GM12878 (cell line): ENCODE measurements at regions not wholly inside any gene's neighbourhood (a gene's known extent, or its start where the extent isn't known, plus 50 kb on each side); places are given as distances from the start of the nearest gene placed in this dataset.

ENCODE experiments used
- ATAC-seq: fragments of 200-7000 bp; cut with Tn5 transposase; 3 replicates; pipeline ENCODE4 v1.9.1; 2020; ENCODE audit warnings: mild to moderate bottlenecking, moderate library complexity
- BruUV-seq: library from RNA; stranded (reverse); fragments of 400-500 nt; replicated peaks from 2 replicates; lab custom pipeline; 2021; lab: Mats Ljungman, UMichigan
- CTCF ChIA-PET: fragments of 300-600 bp; sonication (Branson Sonifier 250); formaldehyde crosslinking; extraction: SDS; loops from one replicate; lab custom pipeline; 2021; ENCODE audit warnings: inconsistent platforms; lab: Yijun Ruan, JAX
- POLR2A ChIA-PET: fragments of 350-600 bp; formaldehyde crosslinking; extraction: SDS; loops from one replicate; lab custom pipeline; 2021; ENCODE audit warnings: inconsistent platforms; lab: Charles Lee
- RAD21 ChIA-PET: fragments of 300-600 bp; sonication (Branson Sonifier 250); formaldehyde crosslinking; loops from one replicate; lab custom pipeline; 2023; ENCODE audit warnings: antibody characterized with exemption; ENCODE audit not compliant: unreplicated experiment; lab: Charles Lee
- SMC1A ChIA-PET: fragments of 300-600 bp; sonication (Branson Sonifier 250); formaldehyde crosslinking; loops from one replicate; lab custom pipeline; 2023; ENCODE audit not compliant: unreplicated experiment, uncharacterized antibody; lab: Charles Lee
- DNase-seq: peaks from one replicate; pipeline ENCODE4 v3.0.0-alpha.2; 2011; ENCODE audit warnings: low read depth, low spot score
- FAIRE-seq: peaks from 3 replicates; lab custom pipeline; 2011; peaks lifted over from hg19 to GRCh38; lab: Jason Lieb, UNC
- H2AFZ ChIP-seq: 2 replicates; pipeline ENCODE4 v1.6.0; 2011; ENCODE audit warnings: low read depth, low read length, control low read depth; ENCODE audit not compliant: control insufficient read depth
- H3K27ac ChIP-seq: 2 replicates; pipeline ENCODE4 v1.5.1; 2011; ENCODE audit warnings: control low read depth; ENCODE audit not compliant: control insufficient read depth, insufficient read depth
- H3K27me3 ChIP-seq, 2 experiments: replicated peaks in 1 of 2; 2 replicates each; pipeline versions ENCODE4 v1.6.0 to v1.6.1; 2011; ENCODE audit warnings: low read length in 1 of 2; ENCODE audit not compliant: control insufficient read depth in 2 of 2, insufficient read depth in 2 of 2
- H3K36me3 ChIP-seq, 2 experiments: 2 replicates each; pipeline ENCODE4 v1.5.1; 2011; ENCODE audit warnings: low read length in 1 of 2; ENCODE audit not compliant: control insufficient read depth in 2 of 2, insufficient read depth in 2 of 2
- H3K4me1 ChIP-seq: 2 replicates; pipeline ENCODE4 v1.6.1; 2011; ENCODE audit warnings: mild to moderate bottlenecking, low read length, moderate library complexity, mixed read lengths; ENCODE audit not compliant: control insufficient read depth, insufficient read depth
- H3K4me2 ChIP-seq: 2 replicates; pipeline ENCODE4 v1.6.0; 2011; ENCODE audit warnings: control low read depth; ENCODE audit not compliant: control insufficient read depth, insufficient read depth
- H3K4me3 ChIP-seq: fragments of 200-600 bp; sonication (generic); 2 replicates; pipeline ENCODE4 v1.5.1; 2016
- H3K79me2 ChIP-seq: 2 replicates; pipeline ENCODE4 v1.6.0; 2011; ENCODE audit warnings: low read length; ENCODE audit not compliant: control insufficient read depth, insufficient read depth
- H3K9ac ChIP-seq: 2 replicates; pipeline ENCODE4 v1.8.0; 2011; ENCODE audit warnings: low read length, control low read depth, mixed read lengths; ENCODE audit not compliant: control insufficient read depth, insufficient read depth
- H3K9me3 ChIP-seq: replicated peaks from 3 replicates; pipeline ENCODE4 v1.5.1; 2011; ENCODE audit warnings: mild to moderate bottlenecking, low read length; ENCODE audit not compliant: control insufficient read depth, insufficient read depth
- H4K20me1 ChIP-seq: 2 replicates; pipeline ENCODE4 v1.6.0; 2011; ENCODE audit not compliant: control insufficient read depth, insufficient read depth
- BHLHE40 ChIP-seq, 2 experiments: fragments of 450-650 bp in 1 of 2; IDR thresholded peaks; 2 replicates each; pipeline ENCODE4 v1.6.1; 2011 to 2017; ENCODE audit warnings: low read depth in 2 of 2, borderline replicate concordance in 1 of 2, improper control_type of control experiment in 1 of 2, low read length in 1 of 2, mild to moderate bottlenecking in 1 of 2
- CBX5 ChIP-seq: sonication (generic); IDR thresholded peaks from 2 replicates; pipeline ENCODE4 v1.6.1; 2016; ENCODE audit warnings: low read depth, moderate library complexity, mild to moderate bottlenecking, inconsistent platforms
- CHD4 ChIP-seq: fragments of 200-600 bp; sonication (generic); IDR thresholded peaks from 2 replicates; pipeline ENCODE4 v1.6.1; 2016; ENCODE audit warnings: mild to moderate bottlenecking
- FOXK2 ChIP-seq: fragments of 450-650 bp; IDR thresholded peaks from 2 replicates; pipeline ENCODE4 v1.6.1; 2017; ENCODE audit warnings: mild to moderate bottlenecking, moderate library complexity
- IKZF2 ChIP-seq, 2 experiments: fragments of 450-650 bp; IDR thresholded peaks; 2 replicates each; pipeline ENCODE4 v1.6.1; 2017; ENCODE audit warnings: mild to moderate bottlenecking in 2 of 2, moderate library complexity in 2 of 2
- MTA2 ChIP-seq: fragments of 450-650 bp; IDR thresholded peaks from 2 replicates; pipeline ENCODE4 v1.6.1; 2016; ENCODE audit warnings: low read depth, mild to moderate bottlenecking, moderate library complexity
- MTA3 ChIP-seq: IDR thresholded peaks from 2 replicates; pipeline ENCODE4 v1.6.1; 2012; ENCODE audit warnings: low read length, inconsistent platforms, borderline replicate concordance
- MYC ChIP-seq: IDR thresholded peaks from 2 replicates; pipeline ENCODE4 v1.6.1; 2011; ENCODE audit warnings: mild to moderate bottlenecking, low read length, moderate library complexity, inconsistent platforms; ENCODE audit not compliant: insufficient read depth, insufficient replicate concordance, insufficient read length, severe bottlenecking
- POLR2A ChIP-seq: IDR thresholded peaks from 2 replicates; pipeline ENCODE4 v1.6.1; 2011; ENCODE audit warnings: low read depth, mild to moderate bottlenecking, low read length
- POLR2AphosphoS5 ChIP-seq: IDR thresholded peaks from 2 replicates; pipeline ENCODE4 v1.6.1; 2011; ENCODE audit warnings: mild to moderate bottlenecking, low read length, inconsistent platforms
- RAD21 ChIP-seq: IDR thresholded peaks from 2 replicates; pipeline ENCODE4 v1.6.1; 2011; ENCODE audit warnings: mild to moderate bottlenecking, low read depth, low read length, moderate library complexity; ENCODE audit not compliant: insufficient read depth
- SIN3A ChIP-seq: IDR thresholded peaks from 2 replicates; pipeline ENCODE4 v1.6.1; 2012; ENCODE audit warnings: low read depth, low read length, improper control_type of control experiment
- SMAD1 ChIP-seq: fragments of 450-650 bp; IDR thresholded peaks from 2 replicates; pipeline ENCODE4 v1.6.1; 2018; ENCODE audit warnings: mild to moderate bottlenecking, low read depth; ENCODE audit not compliant: partially characterized antibody
- SMAD5 ChIP-seq: IDR thresholded peaks from 2 replicates; pipeline ENCODE4 v1.6.1; 2016; ENCODE audit warnings: antibody characterized with exemption, low read depth
- SPI1 ChIP-seq: IDR thresholded peaks from 2 replicates; pipeline ENCODE4 v1.6.1; 2011; ENCODE audit warnings: low read depth, mild to moderate bottlenecking, low read length, moderate library complexity, borderline replicate concordance; ENCODE audit not compliant: insufficient read depth
- SUPT20H ChIP-seq: IDR thresholded peaks from 2 replicates; pipeline ENCODE4 v1.6.1; 2011; ENCODE audit warnings: low read depth, mild to moderate bottlenecking, low read length, moderate library complexity, borderline replicate concordance; ENCODE audit not compliant: control insufficient read depth
- SUZ12 ChIP-seq: fragments of 200-600 bp; sonication (generic); IDR thresholded peaks from one replicate; pipeline ENCODE4 v1.6.1; 2018; ENCODE audit warnings: antibody characterized with exemption, mild to moderate bottlenecking; ENCODE audit not compliant: unreplicated experiment
- TAF1 ChIP-seq: IDR thresholded peaks from 2 replicates; pipeline ENCODE4 v1.6.1; 2011; ENCODE audit warnings: mild to moderate bottlenecking, low read depth, low read length, borderline replicate concordance
- USF1 ChIP-seq: IDR thresholded peaks from 2 replicates; pipeline ENCODE4 v1.6.1; 2011; ENCODE audit warnings: borderline replicate concordance, low read depth, mild to moderate bottlenecking, moderate library complexity, mixed read lengths, low read length; ENCODE audit not compliant: insufficient read depth; ENCODE audit errors: extremely low read length
- USF2 ChIP-seq: IDR thresholded peaks from 2 replicates; pipeline ENCODE4 v1.6.1; 2011; ENCODE audit warnings: low read depth, low read length, improper control_type of control experiment, borderline replicate concordance
- WGBS: methylation state at CpG from one replicate; pipeline ENCODE4 v1.1.6; 2016; ENCODE audit warnings: low lambda C conversion rate; ENCODE audit not compliant: insufficient replicate concordance, insufficient coverage; ENCODE audit errors: missing lambda C conversion rate; 5-methylcytosine and 5-hydroxymethylcytosine counted together
- in situ Hi-C: fragments of 300-500 bp; cut with MboI; formaldehyde crosslinking; loops from 9 replicates; pipeline ENCODE4 v1.14.3; 2018; ENCODE audit warnings: mixed read lengths
- intact Hi-C: fragments of 100-400 bp; cut with micrococcal nuclease; formaldehyde crosslinking; loops from one replicate; pipeline ENCODE4 v1.14.2; 2022; ENCODE audit not compliant: unreplicated experiment

- no peak for TF ChIP-seq MTA2
- TF ChIP-seq USF2 = no peak
- no peak for TF ChIP-seq IKZF2 (IDR thresholded peaks at IDR 0.05)
- no peak for TF ChIP-seq CBX5
- no peak for TF ChIP-seq SIN3A
- no peak for TF ChIP-seq MTA3
- TF ChIP-seq MYC = no peak
- TF ChIP-seq RAD21 = no peak
These were observed 481.8 kb downstream of the BRD1 start (continued) for GRCh38 chr22:49345896-49346295.

GRCh38 chr22:49344656-49345055, 483.0 kb downstream of the BRD1 start:
- TF ChIP-seq SUZ12 (no peak), TAF1 (no peak), USF1 (no peak), SPI1 (no peak), POLR2A (no peak), CHD4 (no peak), SMAD5 (no peak), MTA2 (no peak), FOXK2 (no peak), SMAD1 (no peak), POLR2AphosphoS5 (no peak), BHLHE40 (IDR thresholded peaks at IDR 0.05; ENCODE audit: borderline replicate concordance in 1 of 2, low read depth in 2 of 2, low read length in 1 of 2) (no peak), SUPT20H (no peak)
- H3K27ac ChIP-seq = no peak overlapping the region
- 44% methylated on average over 7 of the region's 7 CpGs for WGBS
- H3K4me1 ChIP-seq = no peaks in the 10 kb centered on the region
- ChIA-PET POLR2A (no interaction called here), CTCF (no interaction called here), SMC1A (no interaction called here), RAD21 (no interaction called here)
- DNase-seq = no peak
- no peak for FAIRE-seq
- H3K36me3 ChIP-seq = no peaks in the 10 kb centered on the region
- no peak overlapping the region for H3K4me2 ChIP-seq
- intact Hi-C loops (no loop called here), in situ Hi-C loops (loop anchor here (25.0 kb wide), 1 partner anchor 693 kb away; no protein-coding TSS in a partner anchor)
- no peaks in the 10 kb centered on the region; a peak in 1 of 4 replicates for H3K27me3 ChIP-seq
- H3K9ac ChIP-seq = no peak overlapping the region
- no peak for ATAC-seq
- no TSS peak for BruUV-seq
- no peak overlapping the region for H3K4me3 ChIP-seq
- H2AFZ ChIP-seq = no peak overlapping the region
- H3K79me2 ChIP-seq = no peaks in the 10 kb centered on the region
- H3K9me3 ChIP-seq = no peaks in the 10 kb centered on the region; the same call in 2 of the 3 replicates
- no peaks in the 10 kb centered on the region for H4K20me1 ChIP-seq
